Activated CD8-positive, alpha-beta memory T cell treated with anti-CD3 and anti-CD28 coated beads, Interleukin-2, amount 10 ng/mL, durations not matched to agents 7 days and 5 days (primary cell): ENCODE measurements at regions not wholly inside any gene's neighbourhood (a gene's known extent, or its start where the extent isn't known, plus 50 kb on each side); places are given as distances from the start of the nearest gene placed in this dataset.

Source experiments
- ATAC-seq: fragments of 150-1000 bp; cut with Tn5 transposase; one replicate; pipeline ENCODE4 v1.10.0; 2021; ENCODE audit warnings: moderate library complexity
- CTCF ChIA-PET: fragments of 350-600 bp; sonication (Branson Sonifier 250); formaldehyde crosslinking; loops from one replicate; lab custom pipeline; 2021; ENCODE audit warnings: antibody characterized with exemption; lab: Charles Lee
- DNase-seq: peaks from one replicate; pipeline ENCODE4 v3.0.0-alpha.2; 2020
- H3K27ac Mint-ChIP-seq: one replicate; pipeline ENCODE4 v1.8.0; 2021; ENCODE audit warnings: mild to moderate bottlenecking, mixed read lengths
- H3K27me3 Mint-ChIP-seq: one replicate; pipeline ENCODE4 v1.8.0; 2021; ENCODE audit warnings: mixed read lengths
- H3K36me3 Mint-ChIP-seq: one replicate; pipeline ENCODE4 v1.8.0; 2021; ENCODE audit warnings: mild to moderate bottlenecking, mixed read lengths
- H3K4me1 Mint-ChIP-seq: one replicate; pipeline ENCODE4 v1.8.0; 2021; ENCODE audit warnings: mixed read lengths
- H3K4me3 Mint-ChIP-seq: one replicate; pipeline ENCODE4 v1.8.0; 2021; ENCODE audit warnings: mild to moderate bottlenecking, moderate library complexity, mixed read lengths
- H3K9me3 Mint-ChIP-seq: one replicate; pipeline ENCODE4 v1.8.0; 2022; ENCODE audit warnings: low read depth, mixed read lengths

DNA sequence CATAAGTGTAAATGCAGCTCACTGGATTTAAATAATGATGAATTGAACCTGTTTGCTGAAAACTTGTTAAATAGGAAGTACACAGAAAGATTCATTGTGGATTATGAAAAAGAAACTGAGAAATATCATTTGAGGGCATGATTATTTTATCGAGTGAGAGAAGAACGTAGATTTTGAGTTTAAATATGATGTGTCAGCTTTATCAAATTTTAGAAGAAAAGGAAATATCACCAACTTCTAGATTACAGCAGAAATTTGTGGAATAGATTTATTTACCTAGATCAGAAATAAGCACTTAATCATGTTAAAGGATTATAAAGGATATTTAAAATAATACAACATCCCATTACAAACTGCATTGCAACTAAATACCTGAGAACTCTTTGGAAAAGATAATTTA is 315.5 kb downstream of the ZPLD1 start:
- ATAC-seq (no peak), DNase-seq (no peak)
- Mint-ChIP-seq H3K27me3 (no peaks in the 10 kb centered on the region), H3K36me3 (no peaks in the 10 kb centered on the region), H3K27ac (no peak overlapping the region), H3K4me1 (no peaks in the 10 kb centered on the region), H3K4me3 (no peak overlapping the region), H3K9me3 (no peaks in the 10 kb centered on the region)
- CTCF ChIA-PET: no interaction called here

- H3K27me3 Mint-ChIP-seq: no peaks in the 10 kb centered on the region
- CTCF ChIA-PET: no interaction called here
- no peak overlapping the region for H3K27ac Mint-ChIP-seq
- H3K9me3 Mint-ChIP-seq: no peaks in the 10 kb centered on the region
- no peak overlapping the region for H3K4me3 Mint-ChIP-seq
- DNase-seq (no peak), ATAC-seq (no peak)
- H3K36me3 Mint-ChIP-seq: no peaks in the 10 kb centered on the region
- H3K4me1 Mint-ChIP-seq: no peaks in the 10 kb centered on the region
These were observed 319.1 kb downstream of the ZPLD1 start for GRCh38 chr3:102753901-102754300.

DNA sequence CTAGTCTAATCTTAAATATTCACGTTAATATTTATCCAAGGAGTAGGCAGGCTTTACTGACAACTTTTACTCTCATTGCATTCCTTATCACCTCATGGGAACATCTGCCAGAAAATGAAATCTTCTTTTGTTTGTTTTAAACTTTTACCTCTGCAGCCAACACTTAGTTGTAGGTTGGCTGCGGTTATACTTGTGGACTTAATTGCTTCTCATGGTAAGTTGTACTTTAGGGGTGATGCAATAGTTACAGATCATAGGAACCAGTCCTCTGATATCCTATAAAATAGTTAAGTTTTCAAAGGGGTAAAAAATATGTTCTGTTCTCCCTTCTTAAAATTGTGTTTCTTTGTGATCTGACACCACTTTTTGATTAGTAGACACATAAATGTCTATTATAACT is 321.9 kb downstream of the ZPLD1 start:
- CTCF ChIA-PET: no interaction called here
- Mint-ChIP-seq H3K9me3 (no peaks in the 10 kb centered on the region), H3K27ac (no peak overlapping the region), H3K27me3 (no peaks in the 10 kb centered on the region), H3K4me1 (no peaks in the 10 kb centered on the region), H3K4me3 (no peak overlapping the region), H3K36me3 (no peaks in the 10 kb centered on the region)
- DNase-seq (no peak), ATAC-seq (no peak)

DNA sequence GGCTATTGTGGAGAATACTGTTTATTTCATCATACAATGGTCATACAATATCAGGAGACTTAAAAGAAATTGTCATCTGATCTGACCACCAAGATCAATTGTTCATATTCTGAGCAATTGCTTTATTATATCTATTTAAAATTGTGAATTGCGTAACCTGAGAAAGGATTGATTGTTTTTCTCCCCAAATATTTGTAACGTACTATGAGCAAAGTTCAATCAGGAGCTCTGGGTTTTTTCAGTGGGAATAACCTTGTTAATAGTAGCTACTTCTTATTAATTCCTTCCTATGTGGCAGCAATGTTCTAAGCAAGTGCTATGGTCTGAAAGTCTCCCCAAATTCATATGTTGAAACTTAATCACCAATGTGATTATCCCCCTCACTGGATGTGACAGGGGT is 323.1 kb downstream of the ZPLD1 start:
- no peak for DNase-seq
- no peak overlapping the region for H3K4me3 Mint-ChIP-seq
- no peak for ATAC-seq
- CTCF ChIA-PET: no interaction called here
- H3K27me3 Mint-ChIP-seq: no peaks in the 10 kb centered on the region
- H3K4me1 Mint-ChIP-seq: no peaks in the 10 kb centered on the region
- H3K36me3 Mint-ChIP-seq: no peaks in the 10 kb centered on the region
- H3K9me3 Mint-ChIP-seq: no peaks in the 10 kb centered on the region
- H3K27ac Mint-ChIP-seq: no peak overlapping the region

GRCh38 chr3:102761766-102762165 is 327.0 kb downstream of the ZPLD1 start:
- ATAC-seq: no peak
- CTCF ChIA-PET: no interaction called here
- H3K36me3 Mint-ChIP-seq: no peaks in the 10 kb centered on the region
- H3K27me3 Mint-ChIP-seq: no peaks in the 10 kb centered on the region
- DNase-seq: no peak
- no peaks in the 10 kb centered on the region for H3K9me3 Mint-ChIP-seq
- H3K27ac Mint-ChIP-seq: no peak overlapping the region
- H3K4me1 Mint-ChIP-seq: no peaks in the 10 kb centered on the region
- no peak overlapping the region for H3K4me3 Mint-ChIP-seq

GRCh38 chr3:102790747-102791325 is 356.0 kb downstream of the ZPLD1 start:
- CTCF ChIA-PET: no interaction called here
- H3K4me3 Mint-ChIP-seq: no peak overlapping the region
- H3K9me3 Mint-ChIP-seq: no peaks in the 10 kb centered on the region
- no peak for DNase-seq
- H3K36me3 Mint-ChIP-seq: no peaks in the 10 kb centered on the region
- no peaks in the 10 kb centered on the region for H3K4me1 Mint-ChIP-seq
- H3K27ac Mint-ChIP-seq: no peak overlapping the region
- ATAC-seq: no peak
- H3K27me3 Mint-ChIP-seq: no peaks in the 10 kb centered on the region

- ATAC-seq (no peak), DNase-seq (no peak)
- CTCF ChIA-PET: no interaction called here
- H3K9me3 Mint-ChIP-seq: no peaks in the 10 kb centered on the region
- no peak overlapping the region for H3K27ac Mint-ChIP-seq
- no peaks in the 10 kb centered on the region for H3K4me1 Mint-ChIP-seq
- H3K36me3 Mint-ChIP-seq: no peaks in the 10 kb centered on the region
- no peak overlapping the region for H3K4me3 Mint-ChIP-seq
- H3K27me3 Mint-ChIP-seq: no peaks in the 10 kb centered on the region
These were observed 357.1 kb downstream of the ZPLD1 start for GRCh38 chr3:102791641-102792589.

DNA sequence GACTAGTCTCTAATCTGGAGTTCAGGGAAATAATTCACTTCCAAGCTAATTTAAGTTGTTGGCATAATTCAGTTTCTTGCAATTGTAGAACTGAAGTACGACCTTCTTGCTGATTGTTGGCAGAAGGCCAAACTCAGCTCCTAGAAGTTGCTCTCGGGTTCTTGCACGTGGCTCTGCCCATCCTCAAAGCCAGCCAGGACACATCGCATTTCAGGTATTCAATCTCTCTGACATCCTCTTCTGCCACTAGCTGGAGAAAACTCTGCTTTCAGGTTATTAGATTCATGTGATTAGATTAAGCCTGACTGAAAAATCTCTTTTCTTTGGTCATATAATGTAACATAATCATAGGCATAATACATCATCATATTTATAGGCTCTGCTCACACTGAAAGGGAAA is 362.0 kb downstream of the ZPLD1 start:
- CTCF ChIA-PET: no interaction called here

GRCh38 chr3:102802819-102803420 is 368.1 kb downstream of the ZPLD1 start:
- Mint-ChIP-seq H3K4me3 (no peak overlapping the region), H3K9me3 (no peaks in the 10 kb centered on the region), H3K27me3 (no peaks in the 10 kb centered on the region), H3K27ac (no peak overlapping the region), H3K36me3 (no peaks in the 10 kb centered on the region), H3K4me1 (no peaks in the 10 kb centered on the region)
- CTCF ChIA-PET: no interaction called here
- no peak for DNase-seq
- ATAC-seq: no peak

More for the DNA sequence above, 362.0 kb downstream of the ZPLD1 start:
- H3K27me3 Mint-ChIP-seq: no peaks in the 10 kb centered on the region
- no peaks in the 10 kb centered on the region for H3K4me1 Mint-ChIP-seq
- no peak overlapping the region for H3K27ac Mint-ChIP-seq
- H3K4me3 Mint-ChIP-seq: no peak overlapping the region
- DNase-seq: no peak
- H3K9me3 Mint-ChIP-seq: no peaks in the 10 kb centered on the region
- H3K36me3 Mint-ChIP-seq: no peaks in the 10 kb centered on the region
- no peak for ATAC-seq

GRCh38 chr3:102810937-102811336 is 376.1 kb downstream of the ZPLD1 start:
- H3K4me1 Mint-ChIP-seq: no peaks in the 10 kb centered on the region
- H3K36me3 Mint-ChIP-seq: no peaks in the 10 kb centered on the region
- CTCF ChIA-PET: no interaction called here
- ATAC-seq: no peak
- H3K27ac Mint-ChIP-seq: no peak overlapping the region
- H3K9me3 Mint-ChIP-seq: no peaks in the 10 kb centered on the region
- H3K27me3 Mint-ChIP-seq: no peaks in the 10 kb centered on the region
- H3K4me3 Mint-ChIP-seq: no peak overlapping the region
- no peak for DNase-seq

DNA sequence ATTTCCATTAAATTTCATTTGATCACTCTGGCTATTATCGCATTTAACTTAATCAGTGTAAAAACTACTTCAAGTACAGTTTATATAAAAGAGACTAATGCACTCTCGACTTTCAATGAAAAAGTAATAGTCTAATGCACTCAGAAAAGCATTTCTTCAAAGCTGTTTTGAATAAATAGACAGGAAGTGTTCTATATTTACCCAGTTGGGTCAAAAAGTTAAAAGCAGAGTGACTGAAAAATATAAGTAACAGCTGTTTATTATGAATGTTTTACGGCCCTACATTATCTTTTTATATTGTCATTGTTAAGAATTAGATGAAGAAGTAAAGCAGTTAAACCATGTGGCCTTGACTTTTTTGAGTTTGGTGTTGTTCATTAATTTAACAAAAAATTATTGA is 391.8 kb downstream of the ZPLD1 start:
- H3K4me3 Mint-ChIP-seq: no peak overlapping the region
- no peaks in the 10 kb centered on the region for H3K36me3 Mint-ChIP-seq
- no peak overlapping the region for H3K27ac Mint-ChIP-seq
- H3K27me3 Mint-ChIP-seq: no peaks in the 10 kb centered on the region
- H3K9me3 Mint-ChIP-seq: no peaks in the 10 kb centered on the region
- CTCF ChIA-PET: no interaction called here
- ATAC-seq: no peak
- no peak for DNase-seq
- no peaks in the 10 kb centered on the region for H3K4me1 Mint-ChIP-seq

- CTCF ChIA-PET: no interaction called here
- no peak for ATAC-seq
- no peaks in the 10 kb centered on the region for H3K36me3 Mint-ChIP-seq
- no peaks in the 10 kb centered on the region for H3K27me3 Mint-ChIP-seq
- no peaks in the 10 kb centered on the region for H3K9me3 Mint-ChIP-seq
- H3K4me3 Mint-ChIP-seq: no peak overlapping the region
- H3K4me1 Mint-ChIP-seq: no peaks in the 10 kb centered on the region
- no peak for DNase-seq
- H3K27ac Mint-ChIP-seq: no peak overlapping the region
These were observed 392.6 kb downstream of the ZPLD1 start for GRCh38 chr3:102827386-102827785.

DNA sequence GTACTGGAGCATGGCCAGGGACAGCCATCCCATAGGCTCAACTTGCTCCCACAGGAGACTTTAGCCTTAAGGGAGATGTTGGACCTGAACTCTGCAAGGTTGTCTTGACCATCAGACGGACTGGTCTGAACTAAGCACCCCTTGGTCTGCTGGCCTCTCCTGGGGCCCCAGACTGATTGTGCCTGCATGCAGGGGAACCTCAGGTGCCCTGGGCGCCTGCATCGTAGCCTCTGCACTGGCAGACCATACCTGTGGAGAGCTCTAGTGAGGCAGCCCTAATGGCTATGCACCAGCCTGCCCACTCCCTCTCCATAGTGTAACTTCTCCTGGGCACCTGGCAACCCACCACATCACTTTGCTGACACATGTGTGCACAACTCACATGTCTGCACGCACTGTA is 395.6 kb downstream of the ZPLD1 start:
- no peaks in the 10 kb centered on the region for H3K36me3 Mint-ChIP-seq
- ATAC-seq (no peak), DNase-seq (no peak)
- CTCF ChIA-PET: no interaction called here
- H3K4me3 Mint-ChIP-seq: no peak overlapping the region
- no peak overlapping the region for H3K27ac Mint-ChIP-seq
- no peaks in the 10 kb centered on the region for H3K4me1 Mint-ChIP-seq
- H3K27me3 Mint-ChIP-seq: no peaks in the 10 kb centered on the region
- H3K9me3 Mint-ChIP-seq: no peaks in the 10 kb centered on the region

DNA sequence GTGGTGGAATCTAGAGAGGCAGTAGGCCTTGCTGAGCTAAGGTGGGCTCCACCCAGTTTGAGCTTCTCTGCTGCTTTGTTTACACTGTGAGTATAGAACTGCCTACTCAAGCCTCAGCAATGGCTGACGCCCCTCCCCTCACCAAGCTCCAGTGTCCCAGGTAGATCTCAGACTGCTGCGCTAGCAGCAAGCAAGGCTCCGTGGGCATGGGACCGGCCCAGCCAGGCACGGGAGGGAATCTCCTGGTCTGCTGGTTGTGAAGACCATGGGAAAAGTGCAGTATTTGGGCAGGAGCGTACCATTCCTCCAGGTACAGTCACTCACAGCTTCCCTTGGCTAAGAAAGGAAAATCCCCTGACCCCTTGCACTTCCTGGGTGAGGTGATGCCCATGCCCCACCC is 407.1 kb downstream of the ZPLD1 start:
- Mint-ChIP-seq H3K27ac (no peak overlapping the region), H3K4me3 (no peak overlapping the region), H3K4me1 (no peaks in the 10 kb centered on the region), H3K36me3 (no peaks in the 10 kb centered on the region), H3K9me3 (peaks cover 4% of the 10 kb centered on the region), H3K27me3 (no peaks in the 10 kb centered on the region)
- ATAC-seq (no peak), DNase-seq (no peak)
- CTCF ChIA-PET: no interaction called here
